ENCODE measurements at regions not wholly inside any gene's neighbourhood (a gene's known extent, or its start where the extent isn't known, plus 50 kb on each side); places are given as distances from the start of the nearest gene placed in this dataset.

DNA sequence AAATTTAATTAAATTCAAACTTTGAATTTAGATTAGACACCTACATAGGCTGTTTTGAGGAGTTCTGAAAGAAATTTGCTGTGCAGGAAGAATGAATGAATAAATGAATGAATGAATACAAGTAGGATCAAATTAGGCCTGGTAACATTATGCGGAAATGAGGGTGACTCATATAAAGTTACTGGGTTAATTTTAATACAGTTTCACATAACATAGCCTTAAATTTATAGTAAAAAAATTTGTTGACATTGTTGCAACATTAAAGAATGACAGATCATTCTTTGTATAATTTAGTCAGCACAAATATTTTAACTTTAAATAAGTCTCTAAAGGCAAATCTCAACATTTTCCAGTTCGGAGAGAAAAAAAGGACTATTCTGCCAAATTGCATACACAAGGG is 1293.1 kb upstream of the SLC39A10 start:
- Histone ChIP-seq H3K9ac (ENCODE audit: low read depth, low read length, poor library complexity, severe bottlenecking) (no peak overlapping the region), H3K4me1 (ENCODE audit: insufficient read depth, low read length, poor library complexity, severe bottlenecking) (no peaks in the 10 kb centered on the region), H3K79me2 (ENCODE audit: insufficient read depth, low read length) (no peaks in the 10 kb centered on the region), H3F3A (ENCODE audit: low read depth) (no peaks in the 10 kb centered on the region), H4K20me1 (ENCODE audit: insufficient read depth, low read length, poor library complexity, severe bottlenecking) (no peaks in the 10 kb centered on the region), H2AFZ (ENCODE audit: low read length) (no peak overlapping the region), H3K9me3 (ENCODE audit: insufficient read depth, low read depth, low read length) (no peaks in the 10 kb centered on the region), H3K4me3 (ENCODE audit: low read length, poor library complexity, severe bottlenecking) (no peak overlapping the region), H3K9me2 (replicated peaks; ENCODE audit: low read depth, low read length) (no peaks in the 10 kb centered on the region), H3K36me3 (ENCODE audit: insufficient read depth, low read length) (no peaks in the 10 kb centered on the region), H3K4me2 (ENCODE audit: low read depth, low read length, poor library complexity, severe bottlenecking) (no peak overlapping the region), H3K27me3 (ENCODE audit: insufficient read depth, low read length, poor library complexity, severe bottlenecking) (no peaks in the 10 kb centered on the region)
- no peak for TF ChIP-seq EZH2phosphoT487 (IDR thresholded peaks at IDR 0.05; ENCODE audit: borderline replicate concordance)
- TF ChIP-seq, protein P1, sequence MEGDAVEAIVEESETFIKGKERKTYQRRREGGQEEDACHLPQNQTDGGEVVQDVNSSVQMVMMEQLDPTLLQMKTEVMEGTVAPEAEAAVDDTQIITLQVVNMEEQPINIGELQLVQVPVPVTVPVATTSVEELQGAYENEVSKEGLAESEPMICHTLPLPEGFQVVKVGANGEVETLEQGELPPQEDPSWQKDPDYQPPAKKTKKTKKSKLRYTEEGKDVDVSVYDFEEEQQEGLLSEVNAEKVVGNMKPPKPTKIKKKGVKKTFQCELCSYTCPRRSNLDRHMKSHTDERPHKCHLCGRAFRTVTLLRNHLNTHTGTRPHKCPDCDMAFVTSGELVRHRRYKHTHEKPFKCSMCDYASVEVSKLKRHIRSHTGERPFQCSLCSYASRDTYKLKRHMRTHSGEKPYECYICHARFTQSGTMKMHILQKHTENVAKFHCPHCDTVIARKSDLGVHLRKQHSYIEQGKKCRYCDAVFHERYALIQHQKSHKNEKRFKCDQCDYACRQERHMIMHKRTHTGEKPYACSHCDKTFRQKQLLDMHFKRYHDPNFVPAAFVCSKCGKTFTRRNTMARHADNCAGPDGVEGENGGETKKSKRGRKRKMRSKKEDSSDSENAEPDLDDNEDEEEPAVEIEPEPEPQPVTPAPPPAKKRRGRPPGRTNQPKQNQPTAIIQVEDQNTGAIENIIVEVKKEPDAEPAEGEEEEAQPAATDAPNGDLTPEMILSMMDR (conservative IDR thresholded peaks at IDR 0.05; ENCODE audit: low read length) = no peak

DNA sequence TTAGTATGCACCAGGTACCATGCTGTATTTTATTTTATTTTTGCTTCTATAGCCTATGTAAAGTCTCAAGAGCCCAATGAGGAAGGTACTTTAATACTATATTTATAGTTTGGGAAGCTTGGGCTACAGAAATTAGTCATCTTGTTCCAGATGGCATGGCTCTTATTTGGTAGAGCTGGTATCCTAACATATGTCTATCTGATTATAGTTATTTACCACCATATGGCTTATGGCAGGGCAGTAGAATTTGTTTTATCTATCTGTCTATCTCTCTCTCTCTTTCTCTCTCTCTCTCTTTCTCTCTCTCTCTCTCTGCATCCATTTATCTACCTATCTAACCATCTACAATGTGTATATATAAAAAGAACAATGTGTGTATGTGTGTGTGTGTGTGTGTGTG is 1293.7 kb upstream of the SLC39A10 start:
- Histone ChIP-seq H3K4me3 (ENCODE audit: low read length, poor library complexity, severe bottlenecking) (no peak overlapping the region), H3K27me3 (ENCODE audit: insufficient read depth, low read length, poor library complexity, severe bottlenecking) (no peaks in the 10 kb centered on the region), H2AFZ (ENCODE audit: low read length) (no peak overlapping the region), H3K9me3 (ENCODE audit: insufficient read depth, low read depth, low read length) (no peaks in the 10 kb centered on the region), H3K36me3 (ENCODE audit: insufficient read depth, low read length) (no peaks in the 10 kb centered on the region), H3K4me2 (ENCODE audit: low read depth, low read length, poor library complexity, severe bottlenecking) (no peak overlapping the region), H3K4me1 (ENCODE audit: insufficient read depth, low read length, poor library complexity, severe bottlenecking) (no peaks in the 10 kb centered on the region), H3K9me2 (replicated peaks; ENCODE audit: low read depth, low read length) (no peaks in the 10 kb centered on the region), H3F3A (ENCODE audit: low read depth) (no peaks in the 10 kb centered on the region), H4K20me1 (ENCODE audit: insufficient read depth, low read length, poor library complexity, severe bottlenecking) (no peaks in the 10 kb centered on the region), H3K79me2 (ENCODE audit: insufficient read depth, low read length) (no peaks in the 10 kb centered on the region), H3K9ac (ENCODE audit: low read depth, low read length, poor library complexity, severe bottlenecking) (no peak overlapping the region)
- TF ChIP-seq, protein P1 (conservative IDR thresholded peaks at IDR 0.05; ENCODE audit: low read length) = no peak
- no peak for TF ChIP-seq EZH2phosphoT487 (IDR thresholded peaks at IDR 0.05; ENCODE audit: borderline replicate concordance)

DNA sequence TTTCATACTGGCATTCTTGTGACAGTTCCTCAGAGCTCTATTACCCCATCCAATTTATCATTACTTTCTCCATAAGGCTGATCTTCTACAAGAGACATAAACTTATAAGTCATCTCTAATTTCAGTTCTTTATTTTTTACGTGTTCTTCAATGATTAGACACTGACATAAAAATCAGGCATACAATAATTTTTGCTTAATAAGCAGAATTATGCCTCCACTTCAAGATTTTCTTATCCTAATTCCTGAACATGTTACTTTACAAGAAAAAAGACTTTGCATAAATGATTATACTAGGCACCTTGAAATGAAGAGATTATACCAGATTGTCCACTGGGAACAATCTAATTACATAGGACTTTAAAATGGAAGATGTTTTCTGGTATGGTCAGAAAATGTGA is 1304.5 kb upstream of the SLC39A10 start:
- 0 out of 2 replicates have a peak, but pooled peaks cover 2% of the 10 kb centered on the region for H3K9me2 ChIP-seq (replicated peaks; ENCODE audit: low read depth, low read length)
- no peaks in the 10 kb centered on the region for H3F3A ChIP-seq (ENCODE audit: low read depth)
- H3K4me1 ChIP-seq (ENCODE audit: insufficient read depth, low read length, poor library complexity, severe bottlenecking) = no peaks in the 10 kb centered on the region
- H3K36me3 ChIP-seq (ENCODE audit: insufficient read depth, low read length) = no peaks in the 10 kb centered on the region
- H3K79me2 ChIP-seq (ENCODE audit: insufficient read depth, low read length) = no peaks in the 10 kb centered on the region
- H3K9ac ChIP-seq (ENCODE audit: low read depth, low read length, poor library complexity, severe bottlenecking) = no peak overlapping the region
- H2AFZ ChIP-seq (ENCODE audit: low read length) = no peak overlapping the region
- no peak overlapping the region for H3K4me3 ChIP-seq (ENCODE audit: low read length, poor library complexity, severe bottlenecking)
- H3K4me2 ChIP-seq (ENCODE audit: low read depth, low read length, poor library complexity, severe bottlenecking) = no peak overlapping the region
- no peaks in the 10 kb centered on the region for H4K20me1 ChIP-seq (ENCODE audit: insufficient read depth, low read length, poor library complexity, severe bottlenecking)
- no peaks in the 10 kb centered on the region for H3K9me3 ChIP-seq (ENCODE audit: insufficient read depth, low read depth, low read length)
- TF ChIP-seq, protein P1 (conservative IDR thresholded peaks at IDR 0.05; ENCODE audit: low read length) = no peak
- no peak for TF ChIP-seq EZH2phosphoT487 (IDR thresholded peaks at IDR 0.05; ENCODE audit: borderline replicate concordance)
- no peaks in the 10 kb centered on the region for H3K27me3 ChIP-seq (ENCODE audit: insufficient read depth, low read length, poor library complexity, severe bottlenecking)
